ENCODE measurements at regions not wholly inside any gene's neighbourhood (a gene's known extent, or its start where the extent isn't known, plus 50 kb on each side); places are given as distances from the start of the nearest gene placed in this dataset.

DNA sequence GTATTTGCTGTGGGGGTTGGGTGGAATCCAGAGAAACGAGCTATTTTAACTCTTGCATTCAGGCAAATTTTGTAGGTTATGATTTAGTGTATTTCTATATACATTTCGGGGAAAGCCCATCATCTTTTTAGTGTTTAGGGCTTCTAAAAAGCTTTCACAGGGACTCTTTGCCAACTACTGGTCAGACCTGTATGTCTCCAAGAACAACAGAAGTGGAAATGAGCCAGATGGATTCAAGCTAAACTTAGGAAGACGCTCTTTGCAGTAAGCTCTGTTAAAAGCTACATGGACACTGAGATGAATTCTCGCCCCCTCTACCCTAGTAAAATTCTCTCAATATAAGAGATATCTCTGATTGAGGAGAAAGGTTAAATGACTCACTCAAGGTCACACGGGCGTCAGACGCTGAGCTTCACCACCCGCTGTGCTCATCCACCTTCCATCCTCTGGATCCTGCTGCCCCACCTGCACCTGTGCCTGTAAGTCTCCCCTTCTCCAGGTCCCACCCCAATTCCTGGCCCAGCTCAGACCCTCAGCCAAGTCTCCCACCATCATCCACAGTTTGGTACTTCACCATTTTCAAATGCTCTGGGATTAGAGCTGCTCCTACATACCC, 85.6 kb downstream of the MARCHF4 start:
- peak; percentile 7 for DNase-seq (ENCODE audit: low spot score)

GRCh38 chr2:216285701-216286100, 86.6 kb downstream of the MARCHF4 start:
- DNase-seq (ENCODE audit: low spot score): no peak

DNA sequence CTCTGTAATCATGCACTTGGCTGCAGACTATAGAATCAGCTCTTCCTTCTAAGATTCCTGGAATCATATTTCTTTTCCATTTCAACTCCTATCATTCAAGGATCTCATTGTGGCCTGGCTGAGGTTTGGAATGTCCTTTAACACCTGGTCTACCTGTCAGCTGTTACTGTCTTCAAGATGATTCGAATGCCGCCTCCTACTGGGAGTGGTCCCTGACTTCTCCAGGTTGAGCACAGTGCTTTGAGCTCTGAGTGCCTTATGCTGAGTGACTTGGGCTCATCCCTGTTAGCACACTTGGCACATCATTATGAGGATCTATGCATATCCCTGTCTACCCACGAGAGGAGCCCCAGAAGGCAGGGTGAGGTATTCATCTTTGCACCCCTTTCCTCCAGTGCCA, 87.6 kb downstream of the MARCHF4 start:
- DNase-seq (ENCODE audit: low spot score): no peak

DNA sequence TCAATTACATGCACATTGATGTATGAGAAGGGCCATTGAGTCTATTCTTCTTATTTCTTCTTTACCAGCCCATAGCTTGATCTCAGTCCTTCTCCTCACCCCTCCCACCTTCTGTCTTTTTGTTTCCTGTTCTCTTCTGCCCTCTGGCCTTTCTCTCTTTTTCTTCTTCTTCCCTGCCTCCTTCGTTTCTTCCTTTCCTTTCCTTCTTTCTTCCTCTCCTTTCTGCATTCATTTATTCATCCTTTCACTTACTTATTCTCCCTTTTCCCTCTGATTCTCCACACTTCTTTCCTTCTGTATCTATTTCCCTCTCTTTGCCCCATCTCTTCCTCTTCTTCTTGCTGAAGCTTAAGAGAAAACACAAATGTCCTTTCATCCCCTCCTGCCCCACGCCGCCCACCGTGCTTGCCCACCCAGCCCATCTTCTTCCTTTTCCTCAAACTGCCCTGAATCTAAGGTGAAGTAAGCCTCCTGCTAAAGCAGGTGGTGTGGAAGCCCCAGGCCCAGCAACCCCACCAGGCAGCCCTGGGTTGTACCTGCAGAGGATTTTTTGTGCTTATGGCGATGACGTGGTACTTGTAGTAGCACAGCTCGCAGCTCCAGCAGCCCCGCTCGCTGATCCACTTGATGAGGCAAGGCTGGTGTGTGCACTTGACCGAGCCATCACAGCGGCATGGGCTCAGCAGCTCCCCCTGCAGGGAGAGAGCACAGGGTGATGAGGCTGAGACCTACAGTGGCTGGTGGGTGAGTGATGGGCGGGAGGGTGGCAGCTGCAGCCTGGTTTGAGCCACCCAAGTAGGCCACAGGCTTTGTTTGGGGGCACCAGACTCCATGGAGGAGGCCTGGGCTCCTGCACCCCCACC, 89.0 kb downstream of the MARCHF4 start:
- DNase-seq (ENCODE audit: low spot score): peak; percentile 28

GRCh38 chr2:216281876-216282275, 90.4 kb downstream of the MARCHF4 start:
- DNase-seq (ENCODE audit: low spot score): no peak

DNA sequence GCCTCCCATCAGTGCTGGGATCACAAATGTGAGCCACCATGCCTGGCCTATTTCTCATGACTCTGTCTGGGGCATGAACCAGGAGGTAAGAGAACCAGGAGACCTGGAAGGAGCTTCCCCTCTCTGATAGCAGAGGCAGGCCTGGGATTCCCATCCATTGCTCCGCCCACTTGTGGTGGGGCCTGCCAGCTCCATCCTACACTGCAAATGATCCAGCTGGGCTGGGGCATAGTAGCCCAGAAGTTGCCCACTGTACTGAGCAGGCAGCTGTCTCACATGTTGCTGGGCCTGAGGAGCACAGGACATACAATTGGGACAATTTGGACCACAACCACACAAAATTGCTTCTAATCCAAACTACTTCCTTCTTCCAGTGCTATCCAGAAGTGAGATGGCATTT, 91.0 kb downstream of the MARCHF4 start:
- DNase-seq (ENCODE audit: low spot score): no peak

DNA sequence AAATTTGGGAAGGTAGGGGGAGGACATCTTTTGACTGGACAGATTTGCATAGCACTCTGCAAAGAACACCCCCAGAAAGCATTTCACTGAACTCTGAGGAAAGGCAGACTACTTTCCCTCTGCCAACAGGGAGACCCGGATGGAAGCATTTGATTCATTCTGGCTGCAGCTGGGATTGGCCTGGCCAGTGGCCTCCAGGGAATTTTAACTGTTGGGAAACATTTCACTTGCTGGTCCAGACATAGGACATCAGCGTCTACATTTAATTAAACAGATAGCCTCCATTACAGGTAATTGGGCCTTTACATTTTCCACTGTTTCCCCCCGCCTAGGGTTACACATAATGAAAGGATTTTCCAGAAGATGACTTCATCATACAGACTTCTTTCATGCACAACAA, 92.8 kb downstream of the MARCHF4 start:
- DNase-seq (ENCODE audit: low spot score): no peak

GRCh38 chr2:216279031-216279430, 93.3 kb downstream of the MARCHF4 start:
- no peak for DNase-seq (ENCODE audit: low spot score)

GRCh38 chr2:216275890-216276289, 96.4 kb downstream of the MARCHF4 start:
- DNase-seq (ENCODE audit: low spot score): no peak

GRCh38 chr2:216274194-216274840, 98.0 kb downstream of the MARCHF4 start:
- DNase-seq (ENCODE audit: low spot score): no peak

DNA sequence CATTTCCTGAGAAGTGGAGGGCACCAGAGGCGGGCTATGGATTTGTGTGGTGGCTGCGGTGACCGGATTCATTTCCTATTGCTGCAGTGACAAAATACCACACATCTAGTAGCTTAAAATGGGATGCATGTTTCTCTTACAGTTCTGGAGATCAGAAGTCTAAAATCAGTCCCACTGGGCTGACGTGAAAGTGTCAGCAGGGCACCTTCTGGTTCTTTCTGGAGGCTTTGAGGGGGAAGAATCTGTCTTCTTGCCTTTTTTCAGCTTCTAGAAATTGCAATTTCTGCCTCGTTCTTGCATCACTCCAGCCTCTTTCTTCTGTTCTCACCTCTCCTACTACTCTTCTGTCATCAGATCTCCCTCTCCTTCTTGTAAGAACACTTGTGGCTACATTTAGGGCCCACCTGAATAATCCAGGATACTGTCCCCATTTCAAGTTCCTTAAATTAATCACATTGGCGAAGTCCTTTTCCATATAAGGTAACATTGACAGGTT, 111.2 kb downstream of the MARCHF4 start:
- DNase-seq (ENCODE audit: low spot score): no peak

GRCh38 chr2:216260629-216261028, 111.7 kb downstream of the MARCHF4 start:
- no peak for DNase-seq (ENCODE audit: low spot score)

DNA sequence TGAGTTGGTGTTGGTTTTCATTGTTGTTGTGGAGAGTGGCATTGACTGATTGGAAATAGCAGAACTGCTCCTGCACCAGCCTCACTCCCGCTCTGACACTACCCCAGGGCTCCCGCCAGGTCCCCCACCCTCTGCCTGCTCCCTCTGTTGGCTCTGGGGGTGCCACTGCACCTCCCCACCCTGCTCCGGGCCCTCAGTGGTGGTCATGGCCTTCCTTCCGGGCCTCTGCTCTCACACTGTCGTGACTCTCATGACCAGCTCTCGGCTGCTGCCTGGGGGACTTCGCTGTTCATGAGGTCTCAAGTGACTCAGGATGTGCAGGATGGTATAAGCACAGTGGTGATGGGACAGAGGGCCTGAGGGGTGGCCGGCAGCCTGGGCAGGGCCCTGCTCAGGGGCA, 113.2 kb downstream of the MARCHF4 start:
- DNase-seq (ENCODE audit: low spot score): no peak

DNA sequence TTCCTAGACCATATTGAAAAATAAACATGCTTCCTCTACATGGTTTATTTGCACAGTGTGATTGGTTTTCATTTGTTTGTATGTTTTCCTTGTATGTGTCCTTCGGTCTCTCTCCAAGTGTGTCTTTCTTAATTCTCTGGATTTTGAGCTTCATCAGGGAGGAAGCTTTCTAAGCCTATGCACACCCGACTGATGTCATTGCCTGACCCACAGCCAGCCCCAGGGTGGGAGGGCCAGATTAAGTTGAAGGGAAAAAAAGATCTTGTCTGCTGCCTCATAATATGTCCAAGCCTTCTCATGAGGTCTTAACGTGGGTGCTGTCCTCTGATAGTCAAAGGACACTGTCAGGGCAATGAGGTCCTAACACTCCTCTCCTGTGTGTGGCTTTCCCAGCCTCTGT, 115.2 kb downstream of the MARCHF4 start:
- DNase-seq (ENCODE audit: low spot score): no peak
